Gastroesophageal sphincter (tissue), 4 donors: ENCODE measurements at regions not wholly inside any gene's neighbourhood (a gene's known extent, or its start where the extent isn't known, plus 50 kb on each side); places are given as distances from the start of the nearest gene placed in this dataset.

Experiments used
- ATAC-seq: fragments of 150-250 bp; one replicate; pipeline ENCODE4 v1.9.1; 2016; ENCODE audit warnings: mild to moderate bottlenecking, moderate library complexity
- H3K27ac ChIP-seq, 4 donors: fragments of 200-600 bp; sonication (generic) in 3 of 4; 1 replicate in 3 of 4; 2 replicates in 1 of 4; pipeline ENCODE4 v1.5.1; 2016 to 2019
- H3K27me3 ChIP-seq: fragments of 200-600 bp; sonication (generic); one replicate; pipeline ENCODE4 v1.5.1; 2019
- H3K36me3 ChIP-seq, 2 donors: fragments of 200-600 bp; sonication (generic); one replicate each; pipeline ENCODE4 v1.5.1; 2019; ENCODE audit warnings: control low read depth in 1 of 2
- H3K4me1 ChIP-seq, 3 donors: fragments of 200-600 bp; sonication (generic); 1 replicate in 2 of 3; 2 replicates in 1 of 3; pipeline ENCODE4 v1.5.1; 2016 to 2019; ENCODE audit warnings: control low read depth in 2 of 3
- H3K4me3 ChIP-seq, 2 donors: fragments of 200-600 bp; sonication (generic); one replicate each; pipeline ENCODE4 v1.5.1; 2019; ENCODE audit warnings: mild to moderate bottlenecking in 1 of 2, moderate library complexity in 1 of 2
- H3K9me3 ChIP-seq, 3 donors: fragments of 200-600 bp; sonication (generic); one replicate each; pipeline ENCODE4 v1.5.1; 2017 to 2019; ENCODE audit warnings: control low read depth in 2 of 3
- CTCF ChIP-seq, 4 experiments: fragments of 200-600 bp in 2 of 4; fragments of 450-650 bp in 2 of 4; sonication (generic) in 1 of 4; IDR thresholded peaks; one replicate each; pipeline ENCODE4 v1.5.1; 2017 to 2019; ENCODE audit warnings: antibody characterized with exemption in 4 of 4, mild to moderate bottlenecking in 2 of 4, moderate library complexity in 2 of 4
- EP300 ChIP-seq: sonication (generic); formaldehyde crosslinking; IDR thresholded peaks from one replicate; pipeline ENCODE4 v1.6.1; 2017; ENCODE audit warnings: antibody characterized with exemption, mild to moderate bottlenecking
- POLR2A ChIP-seq, 2 donors: fragments of 450-650 bp; IDR thresholded peaks; one replicate each; pipeline ENCODE4 v1.6.1; 2017; ENCODE audit warnings: antibody characterized with exemption in 2 of 2, mild to moderate bottlenecking in 2 of 2, moderate library complexity in 1 of 2
- POLR2AphosphoS5 ChIP-seq: sonication (generic); formaldehyde crosslinking; IDR thresholded peaks from one replicate; pipeline ENCODE4 v1.6.1; 2017; ENCODE audit warnings: antibody characterized with exemption
- WGBS, 2 donors: methylation state at CpG; one replicate each; pipeline ENCODE4 v1.1.5; 2018; ENCODE audit warnings: low coverage in 1 of 2; 5-methylcytosine and 5-hydroxymethylcytosine counted together

GRCh38 chr2:239765911-239766310 lies 259.2 kb downstream of the NDUFA10 start:
- 94% methylated on average over 3 of the region's 12 CpGs; no CpG with 5 or more reads in 1 of the 2 donors for WGBS, 2 donors
- Histone ChIP-seq H3K4me3 (no peak overlapping the region), H3K4me1 (peaks cover 0 to 13% (median 0%) of the 10 kb centered on the region in 3 donors), H3K9me3 (peaks cover 0 to 7% (median 0%) of the 10 kb centered on the region in 3 donors), H3K36me3 (no peaks in the 10 kb centered on the region), H3K27ac (no peak overlapping the region), H3K27me3 (no peaks in the 10 kb centered on the region)
- TF ChIP-seq POLR2AphosphoS5 (no peak), EP300 (no peak), CTCF (IDR thresholded peaks at IDR 0.05) (no peak), POLR2A (IDR thresholded peaks at IDR 0.05) (no peak)
- ATAC-seq, result no peak

- no peak overlapping the region for H3K4me3 ChIP-seq
- WGBS, 2 donors, result 87 to 89% methylated on average over 11 to 13 of the region's 17 CpGs
- H3K36me3 ChIP-seq, result no peaks in the 10 kb centered on the region
- no peak for TF ChIP-seq POLR2AphosphoS5
- no peak for TF ChIP-seq CTCF (IDR thresholded peaks at IDR 0.05)
- TF ChIP-seq POLR2A (IDR thresholded peaks at IDR 0.05), result no peak
- TF ChIP-seq EP300, result no peak
- peaks cover 0 to 8% (median 0%) of the 10 kb centered on the region in 3 donors for H3K9me3 ChIP-seq
- no peak overlapping the region for H3K27ac ChIP-seq
- H3K27me3 ChIP-seq, result no peaks in the 10 kb centered on the region
- ATAC-seq, result no peak
- H3K4me1 ChIP-seq, result peaks cover 0 to 13% (median 0%) of the 10 kb centered on the region in 3 donors
These were observed 259.9 kb downstream of the NDUFA10 start for GRCh38 chr2:239765076-239765845.

GRCh38 chr2:239763433-239764097 lies 261.6 kb downstream of the NDUFA10 start:
- 75 to 89% methylated on average over 2 to 8 of the region's 13 CpGs for WGBS, 2 donors
- H3K9me3 ChIP-seq, result peaks cover 0 to 12% (median 0%) of the 10 kb centered on the region in 3 donors

GRCh38 chr2:239762655-239763269 lies 262.4 kb downstream of the NDUFA10 start:
- peaks cover 0 to 12% (median 0%) of the 10 kb centered on the region in 3 donors for H3K9me3 ChIP-seq
- no peaks in the 10 kb centered on the region for H3K27me3 ChIP-seq
- 32 to 100% methylated on average over 1 to 3 of the region's 14 CpGs for WGBS, 2 donors
- H3K4me1 ChIP-seq, result peaks cover 0 to 26% (median 0%) of the 10 kb centered on the region in 3 donors
- no peak overlapping the region for H3K4me3 ChIP-seq
- TF ChIP-seq POLR2A (IDR thresholded peaks at IDR 0.05) (no peak), POLR2AphosphoS5 (peak; percentile 49), EP300 (no peak)
- H3K36me3 ChIP-seq, result no peaks in the 10 kb centered on the region
- ATAC-seq, result peak; percentile 52
- H3K27ac ChIP-seq, result no peak overlapping the region

More at GRCh38 chr2:239763433-239764097, 261.6 kb downstream of the NDUFA10 start:
- no peak for TF ChIP-seq POLR2A (IDR thresholded peaks at IDR 0.05)
- no peak for TF ChIP-seq POLR2AphosphoS5
- no peak for TF ChIP-seq EP300
- no peak for TF ChIP-seq CTCF (IDR thresholded peaks at IDR 0.05)
- ATAC-seq, result no peak
- H3K27ac ChIP-seq, result no peak overlapping the region
- H3K27me3 ChIP-seq, result no peaks in the 10 kb centered on the region
- H3K4me1 ChIP-seq, result peaks cover 0 to 18% (median 0%) of the 10 kb centered on the region in 3 donors
- no peak overlapping the region for H3K4me3 ChIP-seq
- H3K36me3 ChIP-seq, result no peaks in the 10 kb centered on the region

GRCh38 chr2:239762106-239762505 lies 263.0 kb downstream of the NDUFA10 start:
- TF ChIP-seq EP300 (no peak), CTCF (IDR thresholded peaks at IDR 0.05) (no peak), POLR2A (IDR thresholded peaks at IDR 0.05) (no peak), POLR2AphosphoS5 (no peak)
- Histone ChIP-seq H3K27ac (no peak overlapping the region), H3K36me3 (no peaks in the 10 kb centered on the region), H3K4me3 (no peak overlapping the region), H3K9me3 (peaks cover 0 to 12% (median 0%) of the 10 kb centered on the region in 3 donors), H3K27me3 (no peaks in the 10 kb centered on the region), H3K4me1 (peaks cover 0 to 31% (median 0%) of the 10 kb centered on the region in 3 donors)
- 100% methylated on average over 2 of the region's 2 CpGs; no CpG with 5 or more reads in 1 of the 2 donors for WGBS, 2 donors
- ATAC-seq, result no peak
